ENCODE measurements at regions not wholly inside any gene's neighbourhood (a gene's known extent, or its start where the extent isn't known, plus 50 kb on each side); places are given as distances from the start of the nearest gene placed in this dataset.

- H3K27ac Mint-ChIP-seq, result no peak overlapping the region
- H3K4me1 Mint-ChIP-seq (ENCODE audit: low read depth), result no peaks in the 10 kb centered on the region
- no peak overlapping the region for H3K4me3 Mint-ChIP-seq
- H3K27me3 Mint-ChIP-seq, result peaks cover 23% of the 10 kb centered on the region
- no peaks in the 10 kb centered on the region for H3K36me3 Mint-ChIP-seq (ENCODE audit: low read depth)
- no peak for DNase-seq
- no peaks in the 10 kb centered on the region for H3K9me3 Mint-ChIP-seq
Observed at GRCh38 chr22:27179161-27179560, 521.8 kb downstream of the MIAT start.

GRCh38 chr22:27181537-27181936 is 524.1 kb downstream of the MIAT start:
- Mint-ChIP-seq H3K27me3 (peaks cover 2% of the 10 kb centered on the region), H3K9me3 (no peaks in the 10 kb centered on the region), H3K27ac (no peak overlapping the region), H3K4me3 (no peak overlapping the region), H3K36me3 (ENCODE audit: low read depth) (no peaks in the 10 kb centered on the region), H3K4me1 (ENCODE audit: low read depth) (no peaks in the 10 kb centered on the region)
- DNase-seq, result no peak

GRCh38 chr22:27183474-27183873 is 526.1 kb downstream of the MIAT start:
- Mint-ChIP-seq H3K9me3 (no peaks in the 10 kb centered on the region), H3K27ac (no peak overlapping the region), H3K4me3 (no peak overlapping the region), H3K36me3 (ENCODE audit: low read depth) (no peaks in the 10 kb centered on the region), H3K4me1 (ENCODE audit: low read depth) (no peaks in the 10 kb centered on the region), H3K27me3 (no peaks in the 10 kb centered on the region)
- DNase-seq, result no peak

GRCh38 chr22:27185099-27185709 is 527.8 kb downstream of the MIAT start:
- Mint-ChIP-seq H3K27me3 (peaks cover 14% of the 10 kb centered on the region), H3K27ac (no peak overlapping the region), H3K4me1 (ENCODE audit: low read depth) (no peaks in the 10 kb centered on the region), H3K4me3 (no peak overlapping the region), H3K9me3 (no peaks in the 10 kb centered on the region), H3K36me3 (ENCODE audit: low read depth) (no peaks in the 10 kb centered on the region)
- no peak for DNase-seq

GRCh38 chr22:27185760-27186302 is 528.4 kb downstream of the MIAT start:
- peaks cover 16% of the 10 kb centered on the region for H3K27me3 Mint-ChIP-seq
- no peaks in the 10 kb centered on the region for H3K36me3 Mint-ChIP-seq (ENCODE audit: low read depth)

GRCh38 chr22:27186643-27187042 is 529.3 kb downstream of the MIAT start:
- peaks cover 8% of the 10 kb centered on the region for H3K9me3 Mint-ChIP-seq
- no peak for DNase-seq
- H3K4me1 Mint-ChIP-seq (ENCODE audit: low read depth), result no peaks in the 10 kb centered on the region
- no peak overlapping the region for H3K4me3 Mint-ChIP-seq
- H3K27me3 Mint-ChIP-seq, result peaks cover 16% of the 10 kb centered on the region
- no peaks in the 10 kb centered on the region for H3K36me3 Mint-ChIP-seq (ENCODE audit: low read depth)
- H3K27ac Mint-ChIP-seq, result no peak overlapping the region

More at GRCh38 chr22:27185760-27186302, 528.4 kb downstream of the MIAT start:
- Mint-ChIP-seq H3K4me1 (ENCODE audit: low read depth) (no peaks in the 10 kb centered on the region), H3K4me3 (no peak overlapping the region), H3K9me3 (peaks cover 3% of the 10 kb centered on the region), H3K27ac (no peak overlapping the region)
- no peak for DNase-seq

- H3K4me1 Mint-ChIP-seq (ENCODE audit: low read depth), result no peaks in the 10 kb centered on the region
- DNase-seq, result no peak
- H3K9me3 Mint-ChIP-seq, result peaks cover 8% of the 10 kb centered on the region
- no peak overlapping the region for H3K27ac Mint-ChIP-seq
- H3K36me3 Mint-ChIP-seq (ENCODE audit: low read depth), result no peaks in the 10 kb centered on the region
- peaks cover 31% of the 10 kb centered on the region for H3K27me3 Mint-ChIP-seq
- H3K4me3 Mint-ChIP-seq, result no peak overlapping the region
Observed at GRCh38 chr22:27192135-27192829, 534.9 kb downstream of the MIAT start.

GRCh38 chr22:27193215-27193614 is 535.8 kb downstream of the MIAT start:
- H3K9me3 Mint-ChIP-seq, result peaks cover 8% of the 10 kb centered on the region
- H3K4me1 Mint-ChIP-seq (ENCODE audit: low read depth), result no peaks in the 10 kb centered on the region
- H3K36me3 Mint-ChIP-seq (ENCODE audit: low read depth), result no peaks in the 10 kb centered on the region
- H3K4me3 Mint-ChIP-seq, result no peak overlapping the region
- no peak for DNase-seq
- no peak overlapping the region for H3K27ac Mint-ChIP-seq
- H3K27me3 Mint-ChIP-seq, result peaks cover 31% of the 10 kb centered on the region

- Mint-ChIP-seq H3K36me3 (ENCODE audit: low read depth) (no peaks in the 10 kb centered on the region), H3K9me3 (peaks cover 8% of the 10 kb centered on the region), H3K27ac (no peak overlapping the region), H3K4me3 (no peak overlapping the region), H3K27me3 (peaks cover 31% of the 10 kb centered on the region), H3K4me1 (ENCODE audit: low read depth) (no peaks in the 10 kb centered on the region)
- no peak for DNase-seq
Observed at GRCh38 chr22:27193636-27194035, 536.2 kb downstream of the MIAT start.

- no peak overlapping the region for H3K4me3 Mint-ChIP-seq
- H3K4me1 Mint-ChIP-seq (ENCODE audit: low read depth), result no peaks in the 10 kb centered on the region
- peaks cover 25% of the 10 kb centered on the region for H3K27me3 Mint-ChIP-seq
- H3K27ac Mint-ChIP-seq, result no peak overlapping the region
- DNase-seq, result no peak
- peaks cover 8% of the 10 kb centered on the region for H3K9me3 Mint-ChIP-seq
- no peaks in the 10 kb centered on the region for H3K36me3 Mint-ChIP-seq (ENCODE audit: low read depth)
Observed at GRCh38 chr22:27194096-27194748, 536.8 kb downstream of the MIAT start.

GRCh38 chr22:27195094-27195493 is 537.7 kb downstream of the MIAT start:
- Mint-ChIP-seq H3K4me1 (ENCODE audit: low read depth) (no peaks in the 10 kb centered on the region), H3K9me3 (peaks cover 8% of the 10 kb centered on the region), H3K4me3 (no peak overlapping the region), H3K27me3 (peaks cover 17% of the 10 kb centered on the region), H3K27ac (no peak overlapping the region), H3K36me3 (ENCODE audit: low read depth) (no peaks in the 10 kb centered on the region)
- no peak for DNase-seq

GRCh38 chr22:27195494-27195893 is 538.1 kb downstream of the MIAT start:
- Mint-ChIP-seq H3K9me3 (peaks cover 8% of the 10 kb centered on the region), H3K4me1 (ENCODE audit: low read depth) (no peaks in the 10 kb centered on the region), H3K36me3 (ENCODE audit: low read depth) (no peaks in the 10 kb centered on the region), H3K27me3 (peaks cover 15% of the 10 kb centered on the region), H3K27ac (no peak overlapping the region), H3K4me3 (no peak overlapping the region)
- no peak for DNase-seq

- peaks cover 17% of the 10 kb centered on the region for H3K27me3 Mint-ChIP-seq
- no peak for DNase-seq
- no peaks in the 10 kb centered on the region for H3K9me3 Mint-ChIP-seq
- no peak overlapping the region for H3K27ac Mint-ChIP-seq
- H3K36me3 Mint-ChIP-seq (ENCODE audit: low read depth), result no peaks in the 10 kb centered on the region
- no peak overlapping the region for H3K4me3 Mint-ChIP-seq
- no peaks in the 10 kb centered on the region for H3K4me1 Mint-ChIP-seq (ENCODE audit: low read depth)
Observed at GRCh38 chr22:27196606-27197005, 539.2 kb downstream of the MIAT start.

- no peaks in the 10 kb centered on the region for H3K9me3 Mint-ChIP-seq
- DNase-seq, result no peak
- no peak overlapping the region for H3K27ac Mint-ChIP-seq
- no peaks in the 10 kb centered on the region for H3K4me1 Mint-ChIP-seq (ENCODE audit: low read depth)
- no peak overlapping the region for H3K4me3 Mint-ChIP-seq
- no peaks in the 10 kb centered on the region for H3K36me3 Mint-ChIP-seq (ENCODE audit: low read depth)
- peaks cover 19% of the 10 kb centered on the region for H3K27me3 Mint-ChIP-seq
Observed at GRCh38 chr22:27197052-27197451, 539.7 kb downstream of the MIAT start.

GRCh38 chr22:27197618-27198017 is 540.2 kb downstream of the MIAT start:
- no peak overlapping the region for H3K4me3 Mint-ChIP-seq
- no peaks in the 10 kb centered on the region for H3K4me1 Mint-ChIP-seq (ENCODE audit: low read depth)
- peaks cover 19% of the 10 kb centered on the region for H3K27me3 Mint-ChIP-seq
- H3K36me3 Mint-ChIP-seq (ENCODE audit: low read depth), result no peaks in the 10 kb centered on the region
- H3K27ac Mint-ChIP-seq, result no peak overlapping the region
- no peak for DNase-seq
- H3K9me3 Mint-ChIP-seq, result no peaks in the 10 kb centered on the region
